H1 (cell line): ENCODE measurements at regions not wholly inside any gene's neighbourhood (a gene's known extent, or its start where the extent isn't known, plus 50 kb on each side); places are given as distances from the start of the nearest gene placed in this dataset.

Experiments
- CTCF ChIA-PET: fragments of 300-600 bp; sonication (Branson Sonifier 250); formaldehyde crosslinking; loops from one replicate; lab custom pipeline; 2021; ENCODE audit not compliant: partially characterized antibody; lab: Charles Lee
- POLR2A ChIA-PET: fragments of 300-600 bp; sonication (Branson Sonifier 250); formaldehyde crosslinking; loops from one replicate; lab custom pipeline; 2021; ENCODE audit warnings: inconsistent platforms; ENCODE audit not compliant: partially characterized antibody; lab: Charles Lee
- DNase-seq, 2 experiments: peaks; one replicate each; pipeline versions ENCODE4 v3.0.0 to v3.0.0-alpha.2; 2010 to 2022; ENCODE audit warnings: low spot score in 2 of 2, low read depth in 1 of 2, mixed read lengths in 1 of 2
- FAIRE-seq: peaks from 2 replicates; lab custom pipeline; 2011; peaks lifted over from hg19 to GRCh38; lab: Jason Lieb, UNC
- H2AFZ ChIP-seq: 2 replicates; pipeline ENCODE4 v1.8.1; 2012; ENCODE audit warnings: low read length, inconsistent platforms
- H2AK5ac ChIP-seq: 2 replicates; pipeline ENCODE4 v1.6.1; 2013; ENCODE audit warnings: low read depth, low read length
- H2BK120ac ChIP-seq: replicated peaks from 2 replicates; pipeline ENCODE3; 2013; ENCODE audit warnings: low read depth, low read length, inconsistent platforms
- H2BK12ac ChIP-seq: 2 replicates; pipeline ENCODE4 v1.6.1; 2013; ENCODE audit warnings: low read depth, low read length
- H2BK15ac ChIP-seq: 2 replicates; pipeline ENCODE4 v1.6.1; 2013; ENCODE audit warnings: low read length
- H2BK20ac ChIP-seq: 2 replicates; pipeline ENCODE4 v1.6.1; 2013; ENCODE audit warnings: low read length
- H2BK5ac ChIP-seq: 2 replicates; pipeline ENCODE4 v1.6.1; 2013; ENCODE audit warnings: low read depth, low read length
- H3K14ac ChIP-seq: 2 replicates; pipeline ENCODE4 v1.6.1; 2013; ENCODE audit warnings: inconsistent platforms; ENCODE audit not compliant: insufficient read length
- H3K18ac ChIP-seq: 2 replicates; pipeline ENCODE4 v1.6.1; 2013; ENCODE audit warnings: low read length; ENCODE audit errors: extremely low read depth
- H3K23ac ChIP-seq: 2 replicates; pipeline ENCODE4 v1.6.1; 2013; ENCODE audit warnings: inconsistent platforms; ENCODE audit not compliant: insufficient read length
- H3K23me2 ChIP-seq: 2 replicates; pipeline ENCODE4 v1.6.1; 2013; ENCODE audit warnings: low read depth, low read length
- H3K27ac ChIP-seq: 2 replicates; pipeline ENCODE4 v1.6.1; 2011; ENCODE audit warnings: low read depth, low read length, inconsistent platforms
- H3K27me3 ChIP-seq, 4 experiments: replicated peaks in 1 of 4; 1 replicate in 1 of 4; 2 replicates in 3 of 4; pipeline versions ENCODE4 v1.6.1 to v1.8.1; 2011 to 2013; ENCODE audit warnings: low read length in 3 of 4, mild to moderate bottlenecking in 3 of 4, inconsistent platforms in 2 of 4, mixed read lengths in 2 of 4, moderate library complexity in 1 of 4; ENCODE audit not compliant: control insufficient read depth in 3 of 4, insufficient read depth in 3 of 4; ENCODE audit errors: extremely low read depth in 1 of 4
- H3K36me3 ChIP-seq, 4 experiments: 2 replicates each; pipeline versions ENCODE4 v1.6.1 to v1.8.1; 2011 to 2013; ENCODE audit warnings: mild to moderate bottlenecking in 4 of 4, low read length in 3 of 4, moderate library complexity in 2 of 4, control low read depth in 1 of 4, inconsistent platforms in 1 of 4; ENCODE audit not compliant: insufficient read depth in 4 of 4, control insufficient read depth in 2 of 4
- H3K4ac ChIP-seq: replicated peaks from 2 replicates; pipeline ENCODE3; 2013; ENCODE audit warnings: low read length, low read depth, mixed read lengths, inconsistent platforms; ENCODE audit not compliant: insufficient read length
- H3K4me1 ChIP-seq, 4 experiments: replicated peaks in 1 of 4; 1 replicate in 1 of 4; 2 replicates in 3 of 4; pipeline versions ENCODE4 v1.6.1 to v1.8.1; 2011 to 2013; ENCODE audit warnings: low read length in 3 of 4, inconsistent platforms in 2 of 4, mixed read lengths in 1 of 4; ENCODE audit not compliant: insufficient read depth in 4 of 4, control insufficient read depth in 3 of 4
- H3K4me2 ChIP-seq, 2 experiments: 2 replicates each; pipeline versions ENCODE4 v1.6.1 to v1.8.1; 2011 to 2013; ENCODE audit warnings: low read depth in 2 of 2, low read length in 2 of 2, control low read depth in 1 of 2, inconsistent platforms in 1 of 2, mild to moderate bottlenecking in 1 of 2; ENCODE audit not compliant: insufficient read depth in 1 of 2
- H3K4me3 ChIP-seq, 4 experiments: fragments of 200-600, 300-600 bp in 1 of 4; sonication (generic), shearing (Covaris generic), sonication (Bioruptor Twin) in 1 of 4; 2 replicates each; pipeline versions ENCODE4 v1.5.1 to v1.8.1; 2011 to 2016; ENCODE audit warnings: low read length in 4 of 4, low read depth in 3 of 4, control low read depth in 2 of 4, inconsistent platforms in 2 of 4, mild to moderate bottlenecking in 2 of 4, mixed read lengths in 1 of 4, moderate library complexity in 1 of 4; ENCODE audit not compliant: insufficient read depth in 2 of 4; ENCODE audit errors: extremely low read depth in 1 of 4
- H3K56ac ChIP-seq: replicated peaks from 2 replicates; pipeline ENCODE3; 2013; ENCODE audit warnings: low read depth, mild to moderate bottlenecking, mixed read lengths, low read length, inconsistent platforms; ENCODE audit not compliant: insufficient read length
- H3K79me1 ChIP-seq: 2 replicates; pipeline ENCODE4 v1.6.1; 2013; ENCODE audit warnings: low read depth, low read length, control low read depth
- H3K79me2 ChIP-seq, 2 experiments: 2 replicates each; pipeline versions ENCODE4 v1.6.1 to v1.8.1; 2012 to 2013; ENCODE audit warnings: low read length in 2 of 2, mild to moderate bottlenecking in 2 of 2, inconsistent platforms in 1 of 2; ENCODE audit not compliant: insufficient read depth in 2 of 2, control insufficient read depth in 1 of 2
- H3K9ac ChIP-seq, 4 experiments: replicated peaks in 1 of 4; 1 replicate in 1 of 4; 2 replicates in 3 of 4; pipeline versions ENCODE4 v1.6.1 to v1.8.1; 2011 to 2013; ENCODE audit warnings: low read depth in 3 of 4, low read length in 3 of 4, control low read depth in 2 of 4, mild to moderate bottlenecking in 2 of 4, moderate library complexity in 2 of 4, inconsistent platforms in 1 of 4; ENCODE audit errors: extremely low read depth in 1 of 4
- H3K9me3 ChIP-seq, 2 experiments: 2 replicates each; pipeline versions ENCODE4 v1.6.1 to v1.8.1; 2012 to 2013; ENCODE audit warnings: mild to moderate bottlenecking in 2 of 2, moderate library complexity in 2 of 2, control low read depth in 1 of 2, inconsistent platforms in 1 of 2, low read depth in 1 of 2, low read length in 1 of 2, mixed read lengths in 1 of 2; ENCODE audit not compliant: insufficient read depth in 2 of 2
- H4K20me1 ChIP-seq, 2 experiments: replicated peaks in 1 of 2; 2 replicates each; pipeline versions ENCODE3 to v1.8.1; 2011 to 2013; ENCODE audit warnings: inconsistent platforms in 2 of 2, low read length in 2 of 2, mild to moderate bottlenecking in 1 of 2; ENCODE audit not compliant: insufficient read depth in 2 of 2, control insufficient read depth in 1 of 2
- H4K5ac ChIP-seq: 2 replicates; pipeline ENCODE4 v1.6.1; 2013; ENCODE audit warnings: low read length, low read depth, mixed read lengths, inconsistent platforms; ENCODE audit not compliant: insufficient read length
- H4K8ac ChIP-seq: 2 replicates; pipeline ENCODE4 v1.8.0; 2013; ENCODE audit warnings: mild to moderate bottlenecking, moderate library complexity, low read length, inconsistent platforms; ENCODE audit not compliant: insufficient read depth; ENCODE audit errors: extremely low read depth
- H4K91ac ChIP-seq: replicated peaks from 2 replicates; pipeline ENCODE3; 2013; ENCODE audit warnings: low read length, mixed read lengths, inconsistent platforms; ENCODE audit not compliant: insufficient read length
- ASH2L ChIP-seq: fragments of 200-600, 300-600 bp; sonication (generic); IDR thresholded peaks from one replicate; pipeline ENCODE4 v1.7.1; 2017; ENCODE audit warnings: low read length
- CTCF ChIP-seq, 3 experiments: IDR thresholded peaks; 1 replicate in 2 of 3; 2 replicates in 1 of 3; pipeline versions ENCODE4 v1.5.1 to v1.6.1; 2011; ENCODE audit warnings: low read length in 3 of 3, mild to moderate bottlenecking in 3 of 3, inconsistent platforms in 2 of 3, low read depth in 1 of 3, moderate library complexity in 1 of 3; ENCODE audit not compliant: insufficient read depth in 1 of 3; ENCODE audit errors: control extremely low read depth in 1 of 3
- RAD21 ChIP-seq, 2 experiments: IDR thresholded peaks in 1 of 2; conservative IDR thresholded peaks in 1 of 2; 2 replicates each; pipeline ENCODE4 v1.6.1; 2011; ENCODE audit warnings: low read depth in 2 of 2, low read length in 2 of 2, improper control_type of control experiment in 1 of 2, inconsistent platforms in 1 of 2, mild to moderate bottlenecking in 1 of 2, moderate library complexity in 1 of 2
- SIN3A ChIP-seq, 2 experiments: IDR thresholded peaks in 1 of 2; conservative IDR thresholded peaks in 1 of 2; 2 replicates each; pipeline ENCODE4 v1.6.1; 2011 to 2012; ENCODE audit warnings: low read length in 2 of 2, improper control_type of control experiment in 1 of 2, low read depth in 1 of 2, mild to moderate bottlenecking in 1 of 2
- WGBS, 2 experiments: shearing (Covaris generic) in 1 of 2; methylation state at CpG; one replicate each; pipeline versions ENCODE4 v1.1.6 to v1.1.7; 2013 to 2015; ENCODE audit warnings: low lambda C conversion rate in 2 of 2, mixed read lengths in 2 of 2, inconsistent platforms in 1 of 2, low coverage in 1 of 2, missing lambda C conversion rate in 1 of 2; ENCODE audit not compliant: insufficient replicate concordance in 2 of 2, insufficient coverage in 1 of 2, insufficient read length in 1 of 2; ENCODE audit errors: extremely low coverage in 1 of 2, missing lambda C conversion rate in 1 of 2; 5-methylcytosine and 5-hydroxymethylcytosine counted together

GRCh38 chr10:57338823-57339558, 928.7 kb downstream of the IPMK start:
- POLR2A ChIA-PET = no interaction called here
- Histone ChIP-seq H2BK20ac (no peak overlapping the region), H3K18ac (no peak overlapping the region), H2BK120ac (no peak overlapping the region), H3K27ac (no peak overlapping the region), H4K20me1 (no peaks in the 10 kb centered on the region), H3K79me1 (no peaks in the 10 kb centered on the region), H2BK15ac (no peak overlapping the region), H3K4me1 (no peaks in the 10 kb centered on the region), H3K36me3 (no peaks in the 10 kb centered on the region), H2AFZ (no peak overlapping the region), H3K4ac (no peak overlapping the region), H2AK5ac (no peak overlapping the region), H3K14ac (no peak overlapping the region), H3K23ac (no peak overlapping the region), H3K9ac (no peak overlapping the region), H3K56ac (no peak overlapping the region), H3K4me2 (no peak overlapping the region), H3K9me3 (peaks cover 23 to 25% of the 10 kb centered on the region in 2 experiments), H2BK5ac (no peak overlapping the region), H2BK12ac (no peak overlapping the region), H3K4me3 (no peak overlapping the region), H4K5ac (no peak overlapping the region), H3K23me2 (no peaks in the 10 kb centered on the region), H4K8ac (no peak overlapping the region), H3K27me3 (no peaks in the 10 kb centered on the region), H4K91ac (no peak overlapping the region), H3K79me2 (no peaks in the 10 kb centered on the region)
- CTCF ChIA-PET = interaction anchor here (0.6 to 3.4 kb wide), 6 partner anchors 8 to 814 kb away, joined by 3 to 27 read pairs (median 3); no protein-coding TSS in a partner anchor
- peak in 1 of 2 experiments; percentile 44 for DNase-seq
- FAIRE-seq = no peak
- TF ChIP-seq RAD21 (IDR thresholded peaks at IDR 0.05 in 1 of 2, conservative IDR thresholded peaks at IDR 0.05 in 1 of 2; ENCODE audit: low read depth in 2 of 2, low read length in 2 of 2) = peak; percentile 63 to 77
- TF ChIP-seq CTCF (IDR thresholded peaks at IDR 0.05; ENCODE audit: control extremely low read depth in 1 of 3, insufficient read depth in 1 of 3, low read depth in 1 of 3, low read length in 3 of 3) = peak in 2 of 3 experiments; percentile 57 to 58; a peak in 2 of 4 replicates
- TF ChIP-seq ASH2L = no peak
- no peak for TF ChIP-seq SIN3A (conservative IDR thresholded peaks at IDR 0.05 in 1 of 2, IDR thresholded peaks at IDR 0.05 in 1 of 2; ENCODE audit: low read depth in 1 of 2, low read length in 2 of 2)
- 61% methylated on average over 4 of the region's 4 CpGs; no CpG with 5 or more reads in 1 of the 2 experiments for WGBS, 2 experiments
